PC-3 (cell line): ENCODE measurements at regions not wholly inside any gene's neighbourhood (a gene's known extent, or its start where the extent isn't known, plus 50 kb on each side); places are given as distances from the start of the nearest gene placed in this dataset.

Source experiments
- EZH2 ChIP-seq: fragments of 300-600 bp; sonication (generic); IDR thresholded peaks from one replicate; pipeline ENCODE4 v1.6.1; 2017; ENCODE audit warnings: antibody characterized with exemption, mild to moderate bottlenecking, low read length; ENCODE audit not compliant: unreplicated experiment
- EZH2phosphoT487 ChIP-seq: fragments of 300-600 bp; sonication (generic); IDR thresholded peaks from 2 replicates; pipeline ENCODE4 v1.6.1; 2018; ENCODE audit warnings: mild to moderate bottlenecking, antibody characterized with exemption, low read length, borderline replicate concordance
- TF ChIP-seq, protein P1 (sequence below): fragments of 300-600 bp; sonication (generic); conservative IDR thresholded peaks from 2 replicates; pipeline ENCODE4 v1.5.1; 2017; ENCODE audit warnings: antibody characterized with exemption, low read depth, mild to moderate bottlenecking, low read length

DNA sequence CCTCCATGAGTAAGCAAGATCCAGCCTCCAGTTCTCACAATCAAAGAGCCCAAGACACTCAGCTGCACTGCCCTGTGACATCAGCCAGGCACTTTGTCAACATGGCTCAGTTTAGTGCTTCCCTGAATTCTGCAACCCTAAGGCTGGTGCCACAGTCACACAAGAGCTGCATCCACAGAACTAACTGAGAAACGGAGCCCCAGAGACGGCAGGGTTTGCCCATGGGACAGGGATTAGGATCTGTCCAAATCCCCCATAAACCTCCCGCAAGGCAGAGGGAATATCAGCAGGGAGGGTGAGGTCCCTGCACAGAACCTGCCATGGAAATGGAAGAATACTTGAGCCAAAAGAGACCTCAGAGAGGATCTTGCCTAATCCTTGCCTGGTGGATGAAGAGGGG, 70.4 kb upstream of the UQCRFS1 start:
- TF ChIP-seq, protein P1, sequence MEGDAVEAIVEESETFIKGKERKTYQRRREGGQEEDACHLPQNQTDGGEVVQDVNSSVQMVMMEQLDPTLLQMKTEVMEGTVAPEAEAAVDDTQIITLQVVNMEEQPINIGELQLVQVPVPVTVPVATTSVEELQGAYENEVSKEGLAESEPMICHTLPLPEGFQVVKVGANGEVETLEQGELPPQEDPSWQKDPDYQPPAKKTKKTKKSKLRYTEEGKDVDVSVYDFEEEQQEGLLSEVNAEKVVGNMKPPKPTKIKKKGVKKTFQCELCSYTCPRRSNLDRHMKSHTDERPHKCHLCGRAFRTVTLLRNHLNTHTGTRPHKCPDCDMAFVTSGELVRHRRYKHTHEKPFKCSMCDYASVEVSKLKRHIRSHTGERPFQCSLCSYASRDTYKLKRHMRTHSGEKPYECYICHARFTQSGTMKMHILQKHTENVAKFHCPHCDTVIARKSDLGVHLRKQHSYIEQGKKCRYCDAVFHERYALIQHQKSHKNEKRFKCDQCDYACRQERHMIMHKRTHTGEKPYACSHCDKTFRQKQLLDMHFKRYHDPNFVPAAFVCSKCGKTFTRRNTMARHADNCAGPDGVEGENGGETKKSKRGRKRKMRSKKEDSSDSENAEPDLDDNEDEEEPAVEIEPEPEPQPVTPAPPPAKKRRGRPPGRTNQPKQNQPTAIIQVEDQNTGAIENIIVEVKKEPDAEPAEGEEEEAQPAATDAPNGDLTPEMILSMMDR, result no peak
- TF ChIP-seq EZH2, result no peak
- no peak for TF ChIP-seq EZH2phosphoT487
